ENCODE measurements at regions not wholly inside any gene's neighbourhood (a gene's known extent, or its start where the extent isn't known, plus 50 kb on each side); places are given as distances from the start of the nearest gene placed in this dataset.

DNA sequence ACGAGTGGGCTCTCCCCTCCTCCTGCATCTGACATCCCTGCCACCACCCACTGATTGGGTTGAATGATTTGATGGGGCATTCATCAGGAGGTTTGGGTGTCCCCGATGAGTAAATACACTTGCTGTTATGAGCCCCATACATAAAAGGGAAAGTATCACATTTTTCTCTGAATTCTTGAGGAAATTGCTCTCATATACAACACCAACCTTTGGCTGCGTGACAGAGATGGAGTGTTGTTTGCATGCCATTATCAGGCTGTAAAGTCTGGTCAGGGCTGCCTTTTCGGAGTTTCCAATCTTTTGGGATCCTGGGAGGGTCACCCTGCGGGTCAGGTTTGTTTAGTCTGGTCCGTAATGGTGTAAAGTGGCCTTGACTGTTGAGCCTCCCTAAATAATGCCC is 227.9 kb upstream of the SPRED2 start:
- H3K23ac ChIP-seq (ENCODE audit: low read depth, low read length) = no peak overlapping the region
- no peak overlapping the region for H3K4me3 ChIP-seq (ENCODE audit: insufficient read depth, low read depth, low read length)
- H4K20me1 ChIP-seq (ENCODE audit: insufficient read depth, low read length) = no peaks in the 10 kb centered on the region
- intact Hi-C loops (cut with micrococcal nuclease) (loop anchor here (5.0 kb wide), 1 partner anchor 917 kb away; no protein-coding TSS in a partner anchor), dilution Hi-C loops (cut with HindIII; ENCODE audit: low sequenced_read_pairs, unreplicated experiment) (no loop called here), in situ Hi-C loops (cut with MboI; ENCODE audit: low sequenced_read_pairs) (no loop called here)
- no peak overlapping the region for H3K4ac ChIP-seq (ENCODE audit: low read depth, low read length)
- H2BK20ac ChIP-seq (ENCODE audit: low read depth, low read length) = no peak overlapping the region
- peak overlapping the region; percentile 33 for H3K4me2 ChIP-seq (ENCODE audit: low read depth, low read length)
- H3K14ac ChIP-seq (replicated peaks; ENCODE audit: low read depth, low read length) = no peak overlapping the region
- no peak for TF ChIP-seq RCOR1 (IDR thresholded peaks at IDR 0.05; ENCODE audit: insufficient replicate concordance, low read length)
- TF ChIP-seq, protein P1, sequence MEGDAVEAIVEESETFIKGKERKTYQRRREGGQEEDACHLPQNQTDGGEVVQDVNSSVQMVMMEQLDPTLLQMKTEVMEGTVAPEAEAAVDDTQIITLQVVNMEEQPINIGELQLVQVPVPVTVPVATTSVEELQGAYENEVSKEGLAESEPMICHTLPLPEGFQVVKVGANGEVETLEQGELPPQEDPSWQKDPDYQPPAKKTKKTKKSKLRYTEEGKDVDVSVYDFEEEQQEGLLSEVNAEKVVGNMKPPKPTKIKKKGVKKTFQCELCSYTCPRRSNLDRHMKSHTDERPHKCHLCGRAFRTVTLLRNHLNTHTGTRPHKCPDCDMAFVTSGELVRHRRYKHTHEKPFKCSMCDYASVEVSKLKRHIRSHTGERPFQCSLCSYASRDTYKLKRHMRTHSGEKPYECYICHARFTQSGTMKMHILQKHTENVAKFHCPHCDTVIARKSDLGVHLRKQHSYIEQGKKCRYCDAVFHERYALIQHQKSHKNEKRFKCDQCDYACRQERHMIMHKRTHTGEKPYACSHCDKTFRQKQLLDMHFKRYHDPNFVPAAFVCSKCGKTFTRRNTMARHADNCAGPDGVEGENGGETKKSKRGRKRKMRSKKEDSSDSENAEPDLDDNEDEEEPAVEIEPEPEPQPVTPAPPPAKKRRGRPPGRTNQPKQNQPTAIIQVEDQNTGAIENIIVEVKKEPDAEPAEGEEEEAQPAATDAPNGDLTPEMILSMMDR (conservative IDR thresholded peaks at IDR 0.05; ENCODE audit: low read depth, low read length) = no peak
- TF ChIP-seq RAD21 (IDR thresholded peaks at IDR 0.05; ENCODE audit: low read length) = no peak
- TF ChIP-seq MAFK (IDR thresholded peaks at IDR 0.05; ENCODE audit: low read depth, low read length) = no peak
- no peak for TF ChIP-seq NFE2L2 (IDR thresholded peaks at IDR 0.05; ENCODE audit: low read depth, low read length)
- TF ChIP-seq, protein P2, sequence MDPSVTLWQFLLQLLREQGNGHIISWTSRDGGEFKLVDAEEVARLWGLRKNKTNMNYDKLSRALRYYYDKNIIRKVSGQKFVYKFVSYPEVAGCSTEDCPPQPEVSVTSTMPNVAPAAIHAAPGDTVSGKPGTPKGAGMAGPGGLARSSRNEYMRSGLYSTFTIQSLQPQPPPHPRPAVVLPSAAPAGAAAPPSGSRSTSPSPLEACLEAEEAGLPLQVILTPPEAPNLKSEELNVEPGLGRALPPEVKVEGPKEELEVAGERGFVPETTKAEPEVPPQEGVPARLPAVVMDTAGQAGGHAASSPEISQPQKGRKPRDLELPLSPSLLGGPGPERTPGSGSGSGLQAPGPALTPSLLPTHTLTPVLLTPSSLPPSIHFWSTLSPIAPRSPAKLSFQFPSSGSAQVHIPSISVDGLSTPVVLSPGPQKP (IDR thresholded peaks at IDR 0.05; ENCODE audit: borderline replicate concordance, low read depth, low read length) = no peak
- ChIA-PET CTCF (no interaction called here), POLR2A (ENCODE audit: unreplicated experiment) (no interaction called here)
- no peaks in the 10 kb centered on the region for H3K9me3 ChIP-seq (ENCODE audit: control insufficient read depth, insufficient read depth, low read length)
- no peak overlapping the region for H2AK5ac ChIP-seq (ENCODE audit: low read depth, low read length)
- no peak overlapping the region for H3K56ac ChIP-seq (ENCODE audit: extremely low read depth, insufficient read depth, low read length)
- ATAC-seq (ENCODE audit: low read depth) (peak; percentile 16), DNase-seq (peak; percentile 10)
- no peaks in the 10 kb centered on the region for H3K79me1 ChIP-seq (ENCODE audit: low read depth in 1 of 2, low read length in 2 of 2)
- H3K27ac ChIP-seq (ENCODE audit: insufficient read depth, low read length) = no peak overlapping the region
- no peak overlapping the region for H2AK9ac ChIP-seq (replicated peaks; ENCODE audit: low read depth, low read length, poor library complexity)
- no peak overlapping the region for H3K9ac ChIP-seq (ENCODE audit: low read depth, low read length)
- H3K18ac ChIP-seq (ENCODE audit: low read depth, low read length) = no peak overlapping the region
- H3K4me1 ChIP-seq (ENCODE audit: control insufficient read depth, insufficient read depth, low read length) = peaks cover 18% of the 10 kb centered on the region
- H3K36me3 ChIP-seq (ENCODE audit: control insufficient read depth, insufficient read depth, low read length) = no peaks in the 10 kb centered on the region
- no peak overlapping the region for H2BK5ac ChIP-seq (ENCODE audit: low read depth, low read length, poor library complexity, severe bottlenecking)
- no peak overlapping the region for H2AFZ ChIP-seq (replicated peaks; ENCODE audit: low read length, poor library complexity)
- peaks cover 14% of the 10 kb centered on the region for H3K27me3 ChIP-seq (ENCODE audit: control insufficient read depth, insufficient read depth, low read length)
- BruUV-seq (replicated peaks) = no TSS peak
- H4K91ac ChIP-seq (ENCODE audit: insufficient read depth, low read depth, low read length) = no peak overlapping the region
- H2BK15ac ChIP-seq (ENCODE audit: low read depth, low read length) = no peak overlapping the region
- H4K5ac ChIP-seq (ENCODE audit: low read depth, low read length) = no peak overlapping the region
- H2BK120ac ChIP-seq (ENCODE audit: low read depth, low read length) = no peak overlapping the region; the same call in 1 of the 2 replicates
- no peak overlapping the region for H4K8ac ChIP-seq (ENCODE audit: low read depth in 2 of 2, low read length in 2 of 2)
- no CpG with 5 or more reads among the region's 6 CpGs for WGBS, 2 experiments (ENCODE audit: extremely low coverage in 2 of 2, insufficient read length in 1 of 2)
- peaks cover 2% of the 10 kb centered on the region; the same call in 1 of the 2 replicates for H3K9me1 ChIP-seq (ENCODE audit: insufficient read depth, low read length)

Data from IMR-90 (cell line).